A549 (cell line): ENCODE measurements at regions not wholly inside any gene's neighbourhood (a gene's known extent, or its start where the extent isn't known, plus 50 kb on each side); places are given as distances from the start of the nearest gene placed in this dataset.

Experiments used
- ATAC-seq, 2 experiments: fragments of 200-7000 bp in 1 of 2; fragments of >200 bp in 1 of 2; cut with Nextera tagmentation in 1 of 2; cut with Tn5 transposase in 1 of 2; 3 replicates each; pipeline versions ENCODE4 v1.8.0 to v1.9.1; 2018 to 2020; ENCODE audit warnings: mild to moderate bottlenecking in 1 of 2, moderate library complexity in 1 of 2
- CTCF ChIA-PET: fragments of 300-600 bp; sonication (Branson Sonifier 250); formaldehyde crosslinking; extraction: SDS; loops from one replicate; lab custom pipeline; 2021; ENCODE audit warnings: antibody characterized with exemption, inconsistent platforms; lab: Yijun Ruan, JAX
- POLR2A ChIA-PET: fragments of 350-600 bp; formaldehyde crosslinking; extraction: SDS; loops from one replicate; lab custom pipeline; 2021; ENCODE audit warnings: antibody characterized with exemption, inconsistent platforms; lab: Yijun Ruan, JAX
- DNase-seq, 2 experiments: peaks; one replicate each; pipeline versions ENCODE4 v3.0.0 to v3.0.0-alpha.2; 2011 to 2016; ENCODE audit warnings: low read depth in 1 of 2, low spot score in 1 of 2
- FAIRE-seq: peaks from 2 replicates; lab custom pipeline; 2011; peaks lifted over from hg19 to GRCh38; lab: Jason Lieb, UNC
- H3K27ac ChIP-seq, 2 experiments: fragments of >200 bp; sonication (Bioruptor Twin); formaldehyde crosslinking; 3 replicates each; pipeline ENCODE4 v1.5.1; 2016 to 2017
- H3K4me1 ChIP-seq: fragments of >200 bp; sonication (Bioruptor Twin); formaldehyde crosslinking; 3 replicates; pipeline ENCODE4 v1.6.1; 2016
- H3K4me2 ChIP-seq: fragments of >200 bp; sonication (Bioruptor Twin); formaldehyde crosslinking; 3 replicates; pipeline ENCODE4 v1.6.1; 2016
- H3K4me3 ChIP-seq: fragments of >200 bp; sonication (Bioruptor Twin); formaldehyde crosslinking; 3 replicates; pipeline ENCODE4 v1.5.1; 2016
- H3K9me3 ChIP-seq: fragments of >200 bp; sonication (Bioruptor Twin); formaldehyde crosslinking; 3 replicates; pipeline ENCODE4 v1.6.1; 2016
- ATOH8 ChIP-seq: fragments of 250-450 bp; sonication (Bioruptor Pico); IDR thresholded peaks from 2 replicates; pipeline ENCODE4 v1.5.0; 2020; ENCODE audit warnings: low read depth, mild to moderate bottlenecking, moderate library complexity
- BHLHE40 ChIP-seq: IDR thresholded peaks from 2 replicates; pipeline ENCODE4 v1.6.1; 2012; ENCODE audit warnings: low read depth, low read length, inconsistent platforms
- CBX2 ChIP-seq: fragments of 200-600 bp; sonication (generic); IDR thresholded peaks from 2 replicates; pipeline ENCODE4 v1.6.1; 2016; ENCODE audit warnings: low read depth, mild to moderate bottlenecking, borderline replicate concordance
- CHD2 ChIP-seq: fragments of 150-350 bp; IDR thresholded peaks from 2 replicates; pipeline ENCODE4 v1.6.1; 2014; ENCODE audit warnings: low read length; ENCODE audit not compliant: partially characterized antibody
- EHF ChIP-seq: fragments of 250-450 bp; sonication (Bioruptor Pico); IDR thresholded peaks from 2 replicates; pipeline ENCODE4 v1.5.0; 2020; ENCODE audit warnings: mild to moderate bottlenecking
- ELK1 ChIP-seq: fragments of 150-350 bp; IDR thresholded peaks from 2 replicates; pipeline ENCODE4 v1.6.1; 2014; ENCODE audit warnings: low read depth, mild to moderate bottlenecking, low read length
- HES2 ChIP-seq: fragments of >200 bp; sonication (Bioruptor Twin); formaldehyde crosslinking; IDR thresholded peaks from 2 replicates; pipeline ENCODE4 v1.6.1; 2016
- HOXA7 ChIP-seq: fragments of 250-450 bp; sonication (Bioruptor Pico); IDR thresholded peaks from 2 replicates; pipeline ENCODE4 v1.5.0; 2020; ENCODE audit warnings: mild to moderate bottlenecking, moderate library complexity
- KDM1A ChIP-seq: fragments of 200-600 bp; sonication (generic); IDR thresholded peaks from 2 replicates; pipeline ENCODE4 v1.6.1; 2016; ENCODE audit warnings: low read depth, mild to moderate bottlenecking
- KDM5A ChIP-seq: fragments of 200-600 bp; sonication (generic); IDR thresholded peaks from 2 replicates; pipeline ENCODE4 v1.6.1; 2016; ENCODE audit warnings: antibody characterized with exemption, mild to moderate bottlenecking
- MAFK ChIP-seq: fragments of 450-650 bp; IDR thresholded peaks from 2 replicates; pipeline ENCODE4 v1.6.1; 2014; ENCODE audit not compliant: partially characterized antibody
- MAX ChIP-seq: IDR thresholded peaks from 2 replicates; pipeline ENCODE4 v1.6.1; 2012
- MAZ ChIP-seq: fragments of 150-350 bp; IDR thresholded peaks from 2 replicates; pipeline ENCODE4 v1.6.1; 2014; ENCODE audit warnings: antibody characterized with exemption, low read depth, low read length, borderline replicate concordance
- NFE2L2 ChIP-seq: fragments of 150-350 bp; conservative IDR thresholded peaks from 2 replicates; pipeline ENCODE4 v1.6.1; 2014; ENCODE audit warnings: low read length
- NR3C1 ChIP-seq: fragments of >200 bp; sonication (Bioruptor Twin); formaldehyde crosslinking; IDR thresholded peaks from 3 replicates; pipeline ENCODE4 v1.6.1; 2017
- POLR2A ChIP-seq: IDR thresholded peaks from 2 replicates; pipeline ENCODE4 v1.6.1; 2012; ENCODE audit warnings: mild to moderate bottlenecking, low read length
- RARB ChIP-seq: fragments of 250-450 bp; sonication (Bioruptor Pico); IDR thresholded peaks from 2 replicates; pipeline ENCODE4 v1.8.0; 2021; ENCODE audit warnings: mild to moderate bottlenecking, moderate library complexity
- RFX5 ChIP-seq: fragments of 450-650 bp; IDR thresholded peaks from 2 replicates; pipeline ENCODE4 v1.7.1; 2014; ENCODE audit warnings: antibody characterized with exemption, mild to moderate bottlenecking, moderate library complexity
- RNF2 ChIP-seq: fragments of 200-600 bp; sonication (generic); IDR thresholded peaks from 2 replicates; pipeline ENCODE4 v1.6.1; 2016; ENCODE audit warnings: low read depth, mild to moderate bottlenecking, antibody characterized with exemption, moderate library complexity, borderline replicate concordance
- SREBF2 ChIP-seq: fragments of 450-650 bp; IDR thresholded peaks from 2 replicates; pipeline ENCODE4 v1.6.1; 2014; ENCODE audit warnings: mild to moderate bottlenecking, moderate library complexity
- ZNF302 ChIP-seq: fragments of 250-450 bp; sonication (Bioruptor Pico); IDR thresholded peaks from 2 replicates; pipeline ENCODE4 v1.9.0; 2021; ENCODE audit warnings: inconsistent platforms, mild to moderate bottlenecking, moderate library complexity
- WGBS: methylation state at CpG from one replicate; pipeline ENCODE4 v1.1.6; 2017; ENCODE audit errors: missing lambda C conversion rate; 5-methylcytosine and 5-hydroxymethylcytosine counted together

GRCh38 chr20:50261471-50262212 is 71.0 kb downstream of the CEBPB start:
- FAIRE-seq: no peak
- CTCF ChIA-PET: interaction anchor here (1.2 kb wide), 1 partner anchor 41 kb away, joined by 3 read pairs; no protein-coding TSS in a partner anchor

GRCh38 chr20:50263831-50264230 is 73.2 kb downstream of the CEBPB start:
- no peak for ATAC-seq
- whole genome bisulfite sequencing: 96% methylated on average over 3 of the region's 3 CpGs
- ChIA-PET CTCF (interaction anchor here (0.8 to 1.9 kb wide), 5 partner anchors 8 to 184 kb away, joined by 3 to 4 read pairs (median 3); no protein-coding TSS in a partner anchor), POLR2A (no interaction called here)
- FAIRE-seq: no peak
- TF ChIP-seq RFX5: no peak
- TF ChIP-seq, all 56 proteins: peak for 0
- peak overlapping the region; percentile 10 to 50; a peak in 4 of 6 replicates for H3K27ac ChIP-seq
- H3K4me3 ChIP-seq: no peak overlapping the region
- no peaks in the 10 kb centered on the region for H3K9me3 ChIP-seq
- peaks cover 54% of the 10 kb centered on the region for H3K4me1 ChIP-seq
- no peak for DNase-seq
- no peak overlapping the region for H3K4me2 ChIP-seq

More at GRCh38 chr20:50261471-50262212, 71.0 kb downstream of the CEBPB start:
- ATAC-seq (no peak), DNase-seq (no peak)
- no peaks in the 10 kb centered on the region for H3K9me3 ChIP-seq
- peaks cover 35% of the 10 kb centered on the region for H3K4me1 ChIP-seq
- POLR2A ChIA-PET: no interaction called here
- WGBS: 88% methylated on average over 7 of the region's 7 CpGs
- TF ChIP-seq CHD2 (no peak), EHF (CRISPR knock-in tag) (no peak), MAX (no peak), ZNF302 (CRISPR knock-in tag) (no peak), KDM5A (no peak), HOXA7 (CRISPR knock-in tag) (no peak), MAZ (no peak), RARB (CRISPR knock-in tag) (no peak), BHLHE40 (no peak), ATOH8 (no peak), CBX2 (no peak), ELK1 (no peak), POLR2A (no peak), SREBF2 (no peak), MAFK (no peak), HES2 (no peak), NR3C1 (no peak), NFE2L2 (no peak)
- peak overlapping the region; percentile 70 for H3K27ac ChIP-seq
- no peak overlapping the region for H3K4me3 ChIP-seq
- H3K4me2 ChIP-seq: no peak overlapping the region; the same call in 1 of the 3 replicates

- CTCF ChIA-PET: interaction anchor here (0.8 to 1.9 kb wide), 6 partner anchors 9 to 116 kb away, joined by 3 to 4 read pairs (median 4); no protein-coding TSS in a partner anchor
- DNase-seq (no peak), FAIRE-seq (no peak), ATAC-seq (no peak)
- H3K4me1 ChIP-seq: peaks cover 51% of the 10 kb centered on the region
- POLR2A ChIA-PET: no interaction called here
- 91% methylated on average over 10 of the region's 13 CpGs for WGBS
- H3K27ac ChIP-seq: peak overlapping the region in 1 of 2 experiments; percentile 23; a peak in 1 of 6 replicates
- H3K9me3 ChIP-seq: no peaks in the 10 kb centered on the region
- no peak overlapping the region for H3K4me2 ChIP-seq
- TF ChIP-seq RNF2 (no peak), KDM1A (0 out of 2 replicates have a peak, but pooled peaks have one; percentile 21)
- H3K4me3 ChIP-seq: no peak overlapping the region
These were observed 74.0 kb downstream of the CEBPB start for GRCh38 chr20:50264534-50265145.
